ENCODE measurements at regions not wholly inside any gene's neighbourhood (a gene's known extent, or its start where the extent isn't known, plus 50 kb on each side); places are given as distances from the start of the nearest gene placed in this dataset.

DNA sequence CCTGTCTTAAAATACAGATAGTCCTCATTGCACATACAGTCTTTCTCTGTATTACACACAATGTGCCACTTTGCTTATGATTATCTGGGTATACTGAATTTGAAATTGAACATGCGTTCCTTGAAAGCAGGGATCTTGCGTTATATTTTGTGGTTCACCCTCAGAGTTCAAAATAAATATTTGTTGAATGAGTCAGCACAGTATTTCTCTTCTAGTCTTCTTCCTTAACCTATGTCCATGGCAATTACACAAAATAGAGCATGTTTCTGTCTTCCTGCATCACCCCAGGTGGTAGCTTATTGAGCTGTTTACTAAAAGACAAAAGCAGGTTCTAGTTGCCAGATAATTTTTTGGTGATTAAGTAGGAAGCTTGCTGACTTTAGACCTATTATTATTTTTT is 272.9 kb upstream of the FERMT1 start:
- H3K9me3 ChIP-seq = no peaks in the 10 kb centered on the region
- Mint-ChIP-seq H3K4me3 (ENCODE audit: unreplicated experiment) (no peak overlapping the region), H3K27me3 (ENCODE audit: insufficient read depth, unreplicated experiment) (peaks cover 2% of the 10 kb centered on the region), H3K9me3 (ENCODE audit: unreplicated experiment) (no peaks in the 10 kb centered on the region), H3K4me1 (ENCODE audit: low read depth, unreplicated experiment) (peaks cover 1% of the 10 kb centered on the region), H3K36me3 (ENCODE audit: insufficient read depth, unreplicated experiment) (no peaks in the 10 kb centered on the region), H3K27ac (ENCODE audit: unreplicated experiment) (no peak overlapping the region)
- no peak overlapping the region for H3K4me3 ChIP-seq (ENCODE audit: low read depth, low read length)
- intact Hi-C loops (cut with micrococcal nuclease; ENCODE audit: unreplicated experiment) = no loop called here
- TF ChIP-seq, protein P1, sequence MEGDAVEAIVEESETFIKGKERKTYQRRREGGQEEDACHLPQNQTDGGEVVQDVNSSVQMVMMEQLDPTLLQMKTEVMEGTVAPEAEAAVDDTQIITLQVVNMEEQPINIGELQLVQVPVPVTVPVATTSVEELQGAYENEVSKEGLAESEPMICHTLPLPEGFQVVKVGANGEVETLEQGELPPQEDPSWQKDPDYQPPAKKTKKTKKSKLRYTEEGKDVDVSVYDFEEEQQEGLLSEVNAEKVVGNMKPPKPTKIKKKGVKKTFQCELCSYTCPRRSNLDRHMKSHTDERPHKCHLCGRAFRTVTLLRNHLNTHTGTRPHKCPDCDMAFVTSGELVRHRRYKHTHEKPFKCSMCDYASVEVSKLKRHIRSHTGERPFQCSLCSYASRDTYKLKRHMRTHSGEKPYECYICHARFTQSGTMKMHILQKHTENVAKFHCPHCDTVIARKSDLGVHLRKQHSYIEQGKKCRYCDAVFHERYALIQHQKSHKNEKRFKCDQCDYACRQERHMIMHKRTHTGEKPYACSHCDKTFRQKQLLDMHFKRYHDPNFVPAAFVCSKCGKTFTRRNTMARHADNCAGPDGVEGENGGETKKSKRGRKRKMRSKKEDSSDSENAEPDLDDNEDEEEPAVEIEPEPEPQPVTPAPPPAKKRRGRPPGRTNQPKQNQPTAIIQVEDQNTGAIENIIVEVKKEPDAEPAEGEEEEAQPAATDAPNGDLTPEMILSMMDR (IDR thresholded peaks at IDR 0.05; ENCODE audit: insufficient read depth in 1 of 2, low read depth in 1 of 2, low read length in 1 of 2, severe bottlenecking in 1 of 2, unreplicated experiment in 1 of 2) = no peak
- 0 out of 2 replicates have a peak, but pooled peaks cover 1% of the 10 kb centered on the region for H3K27me3 ChIP-seq (replicated peaks; ENCODE audit: control insufficient read depth, insufficient read depth, low read length)
- DNase-seq = no peak
- H3K36me3 ChIP-seq (ENCODE audit: control insufficient read depth, insufficient read depth, low read length) = no peaks in the 10 kb centered on the region
- BruUV-seq (replicated peaks) = no TSS peak
- ChIA-PET CTCF (no interaction called here), POLR2A (no interaction called here)
- H3K4me1 ChIP-seq = no peaks in the 10 kb centered on the region

DNA sequence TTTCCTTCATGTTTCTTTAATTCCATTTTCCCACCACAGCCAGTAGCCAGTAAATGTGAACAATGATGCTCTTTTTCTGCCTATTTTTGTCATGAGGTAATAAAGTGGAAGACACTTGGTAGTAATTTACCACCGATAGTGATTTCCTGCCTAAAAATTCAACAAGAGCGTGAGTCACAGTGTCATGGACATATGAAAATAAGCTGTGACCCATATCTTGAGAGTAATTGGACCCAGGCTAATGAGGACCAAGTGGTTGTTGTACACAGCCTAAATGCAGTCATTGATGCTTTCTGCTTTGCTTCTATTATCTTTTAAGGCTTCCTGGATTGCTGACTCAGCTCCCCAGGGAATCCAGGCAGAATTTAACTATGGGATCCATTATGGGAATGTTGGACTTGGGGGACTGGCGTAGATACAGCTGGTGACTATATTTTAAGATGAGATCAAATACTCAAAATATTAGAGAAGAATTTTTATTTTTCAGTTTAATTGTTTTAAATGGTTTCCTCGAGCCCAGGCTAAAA is 265.9 kb upstream of the FERMT1 start:
- ChIA-PET POLR2A (no interaction called here), CTCF (no interaction called here)
- Mint-ChIP-seq H3K4me1 (ENCODE audit: low read depth, unreplicated experiment) (no peaks in the 10 kb centered on the region), H3K27ac (ENCODE audit: unreplicated experiment) (no peak overlapping the region), H3K36me3 (ENCODE audit: insufficient read depth, unreplicated experiment) (no peaks in the 10 kb centered on the region), H3K27me3 (ENCODE audit: insufficient read depth, unreplicated experiment) (no peaks in the 10 kb centered on the region), H3K9me3 (ENCODE audit: unreplicated experiment) (no peaks in the 10 kb centered on the region), H3K4me3 (ENCODE audit: unreplicated experiment) (no peak overlapping the region)
- DNase-seq = no peak
- BruUV-seq (replicated peaks) = no TSS peak
- Histone ChIP-seq H3K36me3 (ENCODE audit: control insufficient read depth, insufficient read depth, low read length) (no peaks in the 10 kb centered on the region), H3K27me3 (replicated peaks; ENCODE audit: control insufficient read depth, insufficient read depth, low read length) (0 out of 2 replicates have a peak, but pooled peaks cover 1% of the 10 kb centered on the region), H3K4me1 (no peaks in the 10 kb centered on the region), H3K9me3 (no peaks in the 10 kb centered on the region), H3K4me3 (ENCODE audit: low read depth, low read length) (no peak overlapping the region)
- intact Hi-C loops (cut with micrococcal nuclease; ENCODE audit: unreplicated experiment) = no loop called here
- TF ChIP-seq, protein P1 (IDR thresholded peaks at IDR 0.05; ENCODE audit: insufficient read depth in 1 of 2, low read depth in 1 of 2, low read length in 1 of 2, severe bottlenecking in 1 of 2, unreplicated experiment in 1 of 2) = no peak

DNA sequence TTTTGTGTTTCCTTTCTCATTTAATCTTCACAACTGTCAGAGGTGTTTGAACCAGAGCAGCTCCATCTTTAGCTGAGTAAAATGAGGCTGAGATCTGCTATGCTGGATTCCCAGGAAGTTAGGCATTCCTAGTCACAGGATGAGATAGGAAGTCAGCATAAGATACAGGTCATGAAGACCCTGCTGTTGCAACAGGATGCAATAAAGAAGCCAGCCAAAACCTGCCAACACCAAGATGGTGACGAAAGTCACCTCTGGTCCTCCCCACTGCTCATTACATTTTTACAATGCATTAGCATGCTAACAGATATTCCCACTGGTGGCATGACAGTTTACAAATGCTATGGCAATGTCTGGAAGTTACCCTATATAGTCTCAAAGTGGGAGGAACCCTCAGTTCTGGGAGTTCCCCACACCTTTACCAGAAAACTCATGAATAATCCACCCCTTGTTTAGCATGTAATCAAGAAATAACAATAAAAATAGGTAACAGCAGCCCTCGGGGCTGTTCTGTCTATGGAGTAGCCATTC is 262.2 kb upstream of the FERMT1 start:
- H3K9me3 ChIP-seq = no peaks in the 10 kb centered on the region
- H3K4me3 ChIP-seq (ENCODE audit: low read depth, low read length) = no peak overlapping the region
- H3K27me3 ChIP-seq (replicated peaks; ENCODE audit: control insufficient read depth, insufficient read depth, low read length) = no peaks in the 10 kb centered on the region
- H3K36me3 ChIP-seq (ENCODE audit: control insufficient read depth, insufficient read depth, low read length) = no peaks in the 10 kb centered on the region
- TF ChIP-seq, protein P1 (IDR thresholded peaks at IDR 0.05; ENCODE audit: insufficient read depth in 1 of 2, low read depth in 1 of 2, low read length in 1 of 2, severe bottlenecking in 1 of 2, unreplicated experiment in 1 of 2) = no peak
- DNase-seq = no peak
- Mint-ChIP-seq H3K27me3 (ENCODE audit: insufficient read depth, unreplicated experiment) (peaks cover 3% of the 10 kb centered on the region), H3K4me1 (ENCODE audit: low read depth, unreplicated experiment) (peaks cover 7% of the 10 kb centered on the region), H3K9me3 (ENCODE audit: unreplicated experiment) (no peaks in the 10 kb centered on the region), H3K36me3 (ENCODE audit: insufficient read depth, unreplicated experiment) (no peaks in the 10 kb centered on the region), H3K27ac (ENCODE audit: unreplicated experiment) (no peak overlapping the region), H3K4me3 (ENCODE audit: unreplicated experiment) (no peak overlapping the region)
- POLR2A ChIA-PET = no interaction called here
- CTCF ChIA-PET = no interaction called here
- BruUV-seq (replicated peaks) = no TSS peak
- peaks cover 5% of the 10 kb centered on the region; the same call in 1 of the 2 replicates for H3K4me1 ChIP-seq
- intact Hi-C loops (cut with micrococcal nuclease; ENCODE audit: unreplicated experiment) = no loop called here
